Spleen (tissue), 11 donors: ENCODE measurements at regions not wholly inside any gene's neighbourhood (a gene's known extent, or its start where the extent isn't known, plus 50 kb on each side); places are given as distances from the start of the nearest gene placed in this dataset.

ENCODE experiments used
- DNase-seq: peaks from one replicate; pipeline ENCODE4 v3.0.0-alpha.2; 2020
- H3K27ac ChIP-seq, 8 donors: fragments of 200-600 bp; sonication (generic) in 7 of 8; 1 replicate in 4 of 8; 2 replicates in 4 of 8; pipeline versions ENCODE4 v1.5.0 to v1.8.0; 2016 to 2021; ENCODE audit warnings: inconsistent platforms in 4 of 8, mild to moderate bottlenecking in 4 of 8, moderate library complexity in 1 of 8
- H3K27me3 ChIP-seq, 7 donors: fragments of 200-600 bp; sonication (generic) in 6 of 7; replicated peaks in 1 of 7; 1 replicate in 4 of 7; 2 replicates in 3 of 7; pipeline versions ENCODE4 v1.5.0 to v1.8.0; 2016 to 2021; ENCODE audit warnings: inconsistent platforms in 3 of 7, mild to moderate bottlenecking in 1 of 7
- H3K36me3 ChIP-seq, 6 donors: fragments of 200-600 bp; sonication (generic) in 5 of 6; 1 replicate in 4 of 6; 2 replicates in 2 of 6; pipeline versions ENCODE4 v1.5.0 to v1.8.0; 2016 to 2021; ENCODE audit warnings: inconsistent platforms in 2 of 6
- H3K4me1 ChIP-seq, 6 donors: fragments of 200-600 bp; sonication (generic) in 5 of 6; 1 replicate in 3 of 6; 2 replicates in 3 of 6; pipeline versions ENCODE4 v1.5.0 to v1.8.0; 2016 to 2021; ENCODE audit warnings: inconsistent platforms in 3 of 6
- H3K4me3 ChIP-seq, 8 donors: fragments of 200-600 bp; sonication (generic) in 7 of 8; 1 replicate in 4 of 8; 2 replicates in 4 of 8; pipeline versions ENCODE4 v1.5.0 to v1.8.0; 2016 to 2021; ENCODE audit warnings: inconsistent platforms in 4 of 8, mild to moderate bottlenecking in 4 of 8, moderate library complexity in 2 of 8
- H3K9me3 ChIP-seq, 8 donors: fragments of 200-600 bp; sonication (generic) in 7 of 8; 1 replicate in 4 of 8; 2 replicates in 4 of 8; pipeline versions ENCODE4 v1.5.0 to v1.8.0; 2016 to 2021; ENCODE audit warnings: inconsistent platforms in 4 of 8
- POLR2A ChIP-seq, 3 donors: fragments of 450-650 bp; IDR thresholded peaks; one replicate each; pipeline ENCODE4 v1.5.1; 2017; ENCODE audit warnings: antibody characterized with exemption in 3 of 3, mild to moderate bottlenecking in 1 of 3
- POLR2AphosphoS5 ChIP-seq, 3 donors: sonication (generic); formaldehyde crosslinking; IDR thresholded peaks; one replicate each; pipeline ENCODE4 v1.5.1; 2017; ENCODE audit warnings: antibody characterized with exemption in 3 of 3
- WGBS, 5 donors: extraction: QIAGEN DNeasy Blood & Tissue Kit in 3 of 5; methylation state at CpG; one replicate each; pipeline versions ENCODE4 v1.1.5 to v1.1.7; 2013 to 2018; 5-methylcytosine and 5-hydroxymethylcytosine counted together
- intact Hi-C: fragments of 100-400 bp; cut with DNase I; formaldehyde crosslinking; loops from one replicate; pipeline ENCODE4 v1.15.0; 2023; ENCODE audit warnings: low total_unique reads
- small RNA-seq, 4 donors: library from RNA; depleted of rRNA; stranded (forward); fragments of <200 nt; gene quantifications; one replicate each; pipeline ENCODE3, GENCODE V24; 2016
- TF ChIP-seq, protein P1 (sequence below), 11 experiments: fragments of 200-600 bp in 7 of 11; fragments of 450-650 bp in 4 of 11; sonication (generic) in 4 of 11; IDR thresholded peaks in 8 of 11; conservative IDR thresholded peaks in 3 of 11; 1 replicate in 7 of 11; 2 replicates in 4 of 11; pipeline versions ENCODE4 v1.4.0 to v1.8.0; 2016 to 2021; ENCODE audit warnings: antibody characterized with exemption in 11 of 11, inconsistent platforms in 4 of 11, mild to moderate bottlenecking in 1 of 11
- donor health status: healthy with polysubstance abuse.
- donor health status: DM: no; HTN: no; CAD: no; lungs with moderate emphysema.
- donor health status: DM: no; HTN: no; CAD: no.
- donor health status: Bipolar disorder and iron deficiency.
- donor health status: healthy.
- donor health status: DM: no; HTN: no; CAD: no.
- donor health status: DM: yes; HTN: yes; CAD: no.

DNA sequence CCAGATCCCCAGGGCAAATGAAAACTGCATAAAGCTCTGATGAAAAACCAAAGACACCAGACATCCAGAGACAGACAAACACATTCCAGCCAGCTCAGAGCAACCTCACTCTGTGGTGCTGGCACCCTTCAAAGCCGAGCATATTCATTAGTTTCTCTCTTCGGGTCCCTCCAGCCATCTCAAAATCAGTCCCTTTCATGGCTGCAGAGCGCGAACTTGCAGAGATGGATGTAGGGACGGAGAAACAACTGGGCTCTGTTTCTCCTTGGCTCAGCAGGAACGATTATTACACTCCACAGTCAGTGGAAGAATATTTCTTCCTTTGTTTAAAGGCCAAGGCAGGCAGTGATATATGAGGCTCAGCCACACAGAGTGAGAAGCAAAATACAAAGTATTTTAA, 50.4 kb upstream of the SYN2 start:
- intact Hi-C loops, result no loop called here
- DNase-seq, result no peak
- Histone ChIP-seq H3K27ac (no peak overlapping the region), H3K36me3 (no peaks in the 10 kb centered on the region), H3K27me3 (peaks cover 0 to 24% (median 0%) of the 10 kb centered on the region in 7 donors), H3K4me3 (no peak overlapping the region), H3K9me3 (peaks cover 0 to 2% (median 0%) of the 10 kb centered on the region in 8 donors), H3K4me1 (no peaks in the 10 kb centered on the region)
- 66 to 78% (median 75%) methylated on average over 6 of the region's 6 CpGs for WGBS, 5 donors
- TF ChIP-seq, protein P1, sequence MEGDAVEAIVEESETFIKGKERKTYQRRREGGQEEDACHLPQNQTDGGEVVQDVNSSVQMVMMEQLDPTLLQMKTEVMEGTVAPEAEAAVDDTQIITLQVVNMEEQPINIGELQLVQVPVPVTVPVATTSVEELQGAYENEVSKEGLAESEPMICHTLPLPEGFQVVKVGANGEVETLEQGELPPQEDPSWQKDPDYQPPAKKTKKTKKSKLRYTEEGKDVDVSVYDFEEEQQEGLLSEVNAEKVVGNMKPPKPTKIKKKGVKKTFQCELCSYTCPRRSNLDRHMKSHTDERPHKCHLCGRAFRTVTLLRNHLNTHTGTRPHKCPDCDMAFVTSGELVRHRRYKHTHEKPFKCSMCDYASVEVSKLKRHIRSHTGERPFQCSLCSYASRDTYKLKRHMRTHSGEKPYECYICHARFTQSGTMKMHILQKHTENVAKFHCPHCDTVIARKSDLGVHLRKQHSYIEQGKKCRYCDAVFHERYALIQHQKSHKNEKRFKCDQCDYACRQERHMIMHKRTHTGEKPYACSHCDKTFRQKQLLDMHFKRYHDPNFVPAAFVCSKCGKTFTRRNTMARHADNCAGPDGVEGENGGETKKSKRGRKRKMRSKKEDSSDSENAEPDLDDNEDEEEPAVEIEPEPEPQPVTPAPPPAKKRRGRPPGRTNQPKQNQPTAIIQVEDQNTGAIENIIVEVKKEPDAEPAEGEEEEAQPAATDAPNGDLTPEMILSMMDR (IDR thresholded peaks at IDR 0.05 in 8 of 11, conservative IDR thresholded peaks at IDR 0.05 in 3 of 11), result no peak
- TF ChIP-seq POLR2A (IDR thresholded peaks at IDR 0.05) (no peak), POLR2AphosphoS5 (IDR thresholded peaks at IDR 0.05) (no peak)

DNA sequence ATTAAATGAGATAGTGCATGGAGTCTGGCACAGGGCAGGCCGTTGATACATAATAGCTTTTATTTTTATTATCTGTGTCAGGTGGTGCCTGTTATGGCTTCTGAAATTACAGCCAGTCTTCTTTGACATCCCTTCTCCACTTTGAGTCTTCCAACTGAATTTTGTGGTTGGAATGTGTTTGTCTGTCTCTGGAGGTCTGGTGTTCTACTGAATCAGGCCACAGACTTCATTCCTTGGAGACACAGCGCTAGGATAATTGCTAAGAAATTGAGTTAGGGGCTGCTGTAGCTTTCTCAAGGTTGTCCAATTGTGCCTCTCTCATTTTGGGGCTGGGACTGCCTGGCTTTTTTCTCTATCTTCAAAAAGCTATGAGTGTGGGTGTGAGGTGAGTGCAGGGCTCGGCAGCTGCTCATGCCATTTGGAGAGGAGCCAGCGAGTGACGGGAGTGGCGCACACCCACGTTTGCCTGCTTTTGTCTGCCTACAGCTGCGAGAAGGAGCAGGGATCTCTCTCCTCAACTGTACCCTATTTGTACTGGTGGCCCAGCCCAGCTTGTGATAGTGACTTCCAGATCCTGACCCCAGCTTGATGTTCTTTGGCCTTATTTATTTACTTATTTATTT, 49.8 kb upstream of the SYN2 start:
- Histone ChIP-seq H3K4me1 (no peaks in the 10 kb centered on the region), H3K27me3 (peaks cover 0 to 19% (median 0%) of the 10 kb centered on the region in 7 donors), H3K4me3 (no peak overlapping the region), H3K9me3 (peaks cover 0 to 9% (median 3%) of the 10 kb centered on the region in 8 donors), H3K36me3 (no peaks in the 10 kb centered on the region), H3K27ac (no peak overlapping the region)
- WGBS, 5 donors, result 72 to 80% (median 77%) methylated on average over 8 of the region's 8 CpGs
- TF ChIP-seq, protein P1 (IDR thresholded peaks at IDR 0.05 in 8 of 11, conservative IDR thresholded peaks at IDR 0.05 in 3 of 11), result no peak
- TF ChIP-seq POLR2A (IDR thresholded peaks at IDR 0.05) (no peak), POLR2AphosphoS5 (IDR thresholded peaks at IDR 0.05) (no peak)
- intact Hi-C loops, result no loop called here
- DNase-seq, result no peak

Small RNA genes lying in the stretch of these regions (small RNA-seq; reads per million reads assigned to genes)
- 0 reads per million in 4 donors for gene RN7SL147P
